AG20443 (cell line): ENCODE measurements at regions not wholly inside any gene's neighbourhood (a gene's known extent, or its start where the extent isn't known, plus 50 kb on each side); places are given as distances from the start of the nearest gene placed in this dataset.
"Not testable (repeated sequence)": the region's sequence is repeated elsewhere in the genome, so short reads cannot be mapped to it uniquely, and the experiment has no call there.

Experiments
- DNase-seq: peaks from one replicate; pipeline ENCODE4 v3.0.0; 2012; ENCODE audit warnings: low spot score, mixed read lengths

- no peak for DNase-seq
These were observed 54.0 kb downstream of the MAP10 start for GRCh38 chr1:232859216-232859615.

GRCh38 chr1:232861107-232861506 lies 55.9 kb downstream of the MAP10 start:
- DNase-seq: no peak

- DNase-seq: no peak
These were observed 58.5 kb downstream of the MAP10 start for GRCh38 chr1:232863544-232864275.

- DNase-seq: no peak
These were observed 60.1 kb downstream of the MAP10 start for GRCh38 chr1:232865102-232865931.

GRCh38 chr1:232868793-232869491 lies 63.7 kb downstream of the MAP10 start:
- peak; percentile 89 for DNase-seq

GRCh38 chr1:232871291-232871969 lies 66.2 kb downstream of the MAP10 start:
- DNase-seq: not testable (repeated sequence)

GRCh38 chr1:232872284-232872683 lies 67.1 kb downstream of the MAP10 start:
- DNase-seq: no peak

GRCh38 chr1:232872738-232873137 lies 67.5 kb downstream of the MAP10 start:
- DNase-seq: no peak

GRCh38 chr1:232873412-232873811 lies 68.2 kb downstream of the MAP10 start:
- DNase-seq: no peak

GRCh38 chr1:232873931-232874330 lies 68.7 kb downstream of the MAP10 start:
- no peak for DNase-seq

- peak; percentile 52 for DNase-seq
These were observed 70.3 kb downstream of the MAP10 start for GRCh38 chr1:232875536-232875935.

- DNase-seq: no peak
These were observed 71.5 kb downstream of the MAP10 start for GRCh38 chr1:232876506-232877364.

GRCh38 chr1:232877365-232878028 lies 72.3 kb downstream of the MAP10 start:
- DNase-seq: no peak

GRCh38 chr1:232878086-232878485 lies 72.3 kb upstream of the NTPCR start:
- DNase-seq: no peak

GRCh38 chr1:232880354-232880753 lies 70.1 kb upstream of the NTPCR start:
- DNase-seq: peak; percentile 43

- DNase-seq: peak; percentile 16
These were observed 66.3 kb upstream of the NTPCR start for GRCh38 chr1:232883992-232884661.

GRCh38 chr1:232886271-232886670 lies 64.1 kb upstream of the NTPCR start:
- no peak for DNase-seq

- DNase-seq: no peak
These were observed 60.0 kb upstream of the NTPCR start for GRCh38 chr1:232890340-232890943.

GRCh38 chr1:232891071-232891470 lies 59.3 kb upstream of the NTPCR start:
- DNase-seq: peak; percentile 88
